Neuronal stem cell (in vitro differentiated cells): ENCODE measurements at regions not wholly inside any gene's neighbourhood (a gene's known extent, or its start where the extent isn't known, plus 50 kb on each side); places are given as distances from the start of the nearest gene placed in this dataset.

Experiments
- DNase-seq: peaks from one replicate; pipeline ENCODE4 v3.0.0-alpha.2; 2013; ENCODE audit warnings: low spot score
- H2AFZ ChIP-seq: one replicate; pipeline ENCODE4 v1.6.1; 2013; ENCODE audit warnings: mild to moderate bottlenecking, low read length, inconsistent platforms
- H2AK5ac ChIP-seq: 2 replicates; pipeline ENCODE4 v1.6.1; 2013; ENCODE audit warnings: low read depth, mild to moderate bottlenecking, inconsistent platforms, low read length, moderate library complexity, mixed read lengths
- H2BK120ac ChIP-seq: 2 replicates; pipeline ENCODE4 v1.6.1; 2013; ENCODE audit warnings: low read depth, mild to moderate bottlenecking, inconsistent platforms, low read length, moderate library complexity, mixed read lengths
- H2BK12ac ChIP-seq: one replicate; pipeline ENCODE4 v1.6.1; 2013; ENCODE audit warnings: low read length, inconsistent platforms
- H2BK15ac ChIP-seq: 2 replicates; pipeline ENCODE4 v1.6.1; 2013; ENCODE audit warnings: mild to moderate bottlenecking, low read length, inconsistent platforms, mixed read lengths
- H2BK5ac ChIP-seq: one replicate; pipeline ENCODE4 v1.6.1; 2013; ENCODE audit warnings: inconsistent platforms, mild to moderate bottlenecking, low read length, moderate library complexity
- H3K14ac ChIP-seq: one replicate; pipeline ENCODE4 v1.6.1; 2013; ENCODE audit warnings: low read length, inconsistent platforms
- H3K18ac ChIP-seq: 2 replicates; pipeline ENCODE4 v1.6.1; 2013; ENCODE audit warnings: low read length, inconsistent platforms
- H3K23ac ChIP-seq: 2 replicates; pipeline ENCODE4 v1.6.1; 2013; ENCODE audit warnings: low read depth, mild to moderate bottlenecking, mixed read lengths, low read length, inconsistent platforms; ENCODE audit not compliant: poor library complexity
- H3K27ac ChIP-seq: replicated peaks from 3 replicates; pipeline ENCODE4 v1.5.1; 2013; ENCODE audit warnings: low read length, inconsistent platforms
- H3K27me3 ChIP-seq, 3 experiments: 2 replicates each; pipeline ENCODE4 v1.6.1; 2013; ENCODE audit warnings: low read length in 3 of 3, mild to moderate bottlenecking in 2 of 3, inconsistent platforms in 1 of 3, low read depth in 1 of 3, mixed read lengths in 1 of 3, moderate library complexity in 1 of 3; ENCODE audit not compliant: control insufficient read depth in 3 of 3, insufficient read depth in 3 of 3
- H3K36me3 ChIP-seq, 2 donors: replicated peaks in 1 of 2; 2 replicates each; pipeline ENCODE4 v1.6.1; 2013; ENCODE audit warnings: low read length in 2 of 2; ENCODE audit not compliant: control insufficient read depth in 2 of 2, insufficient read depth in 2 of 2
- H3K4ac ChIP-seq: 2 replicates; pipeline ENCODE4 v1.6.1; 2013; ENCODE audit warnings: inconsistent platforms, mild to moderate bottlenecking, low read length, moderate library complexity
- H3K4me1 ChIP-seq, 2 donors: 1 replicate in 1 of 2; 2 replicates in 1 of 2; pipeline ENCODE4 v1.6.1; 2013; ENCODE audit warnings: low read length in 2 of 2, low read depth in 1 of 2; ENCODE audit not compliant: control insufficient read depth in 2 of 2, insufficient read depth in 1 of 2
- H3K4me2 ChIP-seq: one replicate; pipeline ENCODE4 v1.6.1; 2013; ENCODE audit warnings: mild to moderate bottlenecking, low read length, inconsistent platforms; ENCODE audit not compliant: insufficient read depth, poor library complexity, severe bottlenecking
- H3K4me3 ChIP-seq, 2 donors: 2 replicates each; pipeline ENCODE4 v1.5.1; 2013; ENCODE audit warnings: low read length in 2 of 2, mild to moderate bottlenecking in 2 of 2, inconsistent platforms in 1 of 2, moderate library complexity in 1 of 2
- H3K79me1 ChIP-seq: one replicate; pipeline ENCODE4 v1.6.1; 2013; ENCODE audit warnings: low read depth, mild to moderate bottlenecking, inconsistent platforms, low read length, moderate library complexity
- H3K9ac ChIP-seq: one replicate; pipeline ENCODE4 v1.6.1; 2013; ENCODE audit warnings: mild to moderate bottlenecking, low read depth, low read length, inconsistent platforms; ENCODE audit not compliant: poor library complexity
- H3K9me3 ChIP-seq, 2 donors: replicated peaks in 1 of 2; 2 replicates each; pipeline versions ENCODE3 to v1.6.1; 2013; ENCODE audit warnings: low read length in 2 of 2, mild to moderate bottlenecking in 2 of 2, inconsistent platforms in 1 of 2, low read depth in 1 of 2, mixed read lengths in 1 of 2, moderate library complexity in 1 of 2; ENCODE audit not compliant: control insufficient read depth in 2 of 2, insufficient read depth in 1 of 2
- H4K8ac ChIP-seq: one replicate; pipeline ENCODE4 v1.6.1; 2013; ENCODE audit warnings: low read depth, mild to moderate bottlenecking, inconsistent platforms, low read length, moderate library complexity
- H4K91ac ChIP-seq: one replicate; pipeline ENCODE4 v1.6.1; 2013; ENCODE audit warnings: low read length, low read depth, mild to moderate bottlenecking, inconsistent platforms; ENCODE audit not compliant: poor library complexity
- WGBS, 2 donors: extraction: QIAGEN DNeasy Blood & Tissue Kit; methylation state at CpG; one replicate each; pipeline ENCODE4 v1.1.7; 2013; ENCODE audit warnings: missing lambda C conversion rate in 2 of 2, mixed read lengths in 1 of 2; ENCODE audit not compliant: insufficient read length in 2 of 2, insufficient replicate concordance in 1 of 2; ENCODE audit errors: extremely low coverage in 2 of 2; 5-methylcytosine and 5-hydroxymethylcytosine counted together

- no peak overlapping the region for H2AFZ ChIP-seq
- no peaks in the 10 kb centered on the region for H3K4me1 ChIP-seq
- no peak overlapping the region for H4K91ac ChIP-seq
- no peak overlapping the region for H2BK5ac ChIP-seq
- H3K9ac ChIP-seq = no peak overlapping the region
- no peaks in the 10 kb centered on the region for H3K27me3 ChIP-seq
- no peak overlapping the region for H3K23ac ChIP-seq
- no peak overlapping the region for H3K14ac ChIP-seq
- WGBS, 2 donors = no CpG with 5 or more reads among the region's 2 CpGs
- peaks cover 0 to 6% of the 10 kb centered on the region in 2 donors for H3K9me3 ChIP-seq
- H3K27ac ChIP-seq = no peak overlapping the region
- H3K79me1 ChIP-seq = no peaks in the 10 kb centered on the region
- no peak overlapping the region for H3K4ac ChIP-seq
- H2BK120ac ChIP-seq = no peak overlapping the region
- no peak overlapping the region for H3K4me2 ChIP-seq
- no peak overlapping the region for H2BK15ac ChIP-seq
- H2BK12ac ChIP-seq = no peak overlapping the region
- no peak overlapping the region for H4K8ac ChIP-seq
- no peaks in the 10 kb centered on the region for H3K36me3 ChIP-seq
- H3K18ac ChIP-seq = no peak overlapping the region
- no peak for DNase-seq
- H3K4me3 ChIP-seq = no peak overlapping the region
- H2AK5ac ChIP-seq = no peak overlapping the region
Measured at GRCh38 chr3:111352585-111352984, 189.4 kb upstream of the CD96 start.

DNA sequence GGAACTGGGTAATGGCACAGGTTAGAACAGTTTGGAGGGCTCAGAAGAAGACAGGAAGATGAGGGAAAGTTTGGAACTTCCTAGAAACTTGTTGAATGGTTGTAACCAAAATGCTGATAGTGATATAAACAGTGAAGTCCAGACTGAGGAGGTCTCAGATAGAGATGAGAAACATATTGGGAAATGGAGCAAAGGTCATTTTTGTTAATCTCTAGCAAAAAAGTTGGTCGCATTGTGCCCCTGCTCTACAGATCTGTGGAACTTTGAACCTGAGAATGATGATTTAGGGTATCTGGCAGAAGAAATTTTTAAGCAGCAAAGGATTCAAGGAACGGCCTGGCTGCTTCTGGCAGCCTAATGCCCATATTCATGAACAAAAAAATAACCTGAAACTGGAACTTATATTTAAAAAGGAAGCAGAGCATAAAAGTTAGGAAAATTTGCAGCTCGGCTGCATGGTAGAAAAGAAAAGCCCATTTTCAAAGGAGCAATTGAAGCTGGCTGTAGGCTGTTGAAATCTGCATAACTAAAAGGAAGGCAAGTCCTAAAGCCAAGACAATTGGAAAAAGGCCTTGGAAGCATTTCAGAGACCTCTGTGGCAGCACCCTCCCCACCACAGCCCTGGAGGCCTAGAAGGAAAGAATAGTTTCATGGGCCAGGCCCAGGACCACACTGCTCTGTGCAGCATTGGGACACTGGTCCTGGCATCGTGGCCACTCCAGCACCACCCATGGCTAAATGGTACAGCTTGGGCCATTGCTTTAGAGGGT is 182.6 kb upstream of the CD96 start:
- H3K36me3 ChIP-seq = no peaks in the 10 kb centered on the region
- H3K14ac ChIP-seq = no peak overlapping the region
- DNase-seq = no peak
- H4K91ac ChIP-seq = no peak overlapping the region
- no peak overlapping the region for H2BK12ac ChIP-seq
- no peaks in the 10 kb centered on the region for H3K9me3 ChIP-seq
- no peak overlapping the region for H3K4me2 ChIP-seq
- no CpG with 5 or more reads among the region's 4 CpGs for WGBS, 2 donors
- H2BK120ac ChIP-seq = no peak overlapping the region
- no peak overlapping the region for H3K4ac ChIP-seq
- H3K4me1 ChIP-seq = no peaks in the 10 kb centered on the region
- H3K27me3 ChIP-seq = peaks cover 0 to 3% (median 0%) of the 10 kb centered on the region in 3 experiments
- H3K4me3 ChIP-seq = no peak overlapping the region
- no peak overlapping the region for H2BK5ac ChIP-seq
- H3K79me1 ChIP-seq = no peaks in the 10 kb centered on the region
- no peak overlapping the region for H3K23ac ChIP-seq
- H2AK5ac ChIP-seq = no peak overlapping the region
- H3K18ac ChIP-seq = no peak overlapping the region
- H4K8ac ChIP-seq = no peak overlapping the region
- H3K9ac ChIP-seq = no peak overlapping the region
- no peak overlapping the region for H3K27ac ChIP-seq
- H2BK15ac ChIP-seq = no peak overlapping the region
- H2AFZ ChIP-seq = no peak overlapping the region

- Histone ChIP-seq H2AFZ (no peak overlapping the region), H3K36me3 (no peaks in the 10 kb centered on the region), H3K79me1 (no peaks in the 10 kb centered on the region), H3K18ac (no peak overlapping the region), H4K91ac (no peak overlapping the region), H4K8ac (no peak overlapping the region), H3K9ac (no peak overlapping the region), H3K4me1 (no peaks in the 10 kb centered on the region), H3K4me3 (no peak overlapping the region), H3K23ac (no peak overlapping the region), H2BK15ac (no peak overlapping the region), H3K9me3 (no peaks in the 10 kb centered on the region), H3K14ac (no peak overlapping the region), H2AK5ac (no peak overlapping the region), H3K27ac (no peak overlapping the region), H3K4ac (no peak overlapping the region), H2BK120ac (no peak overlapping the region), H2BK5ac (no peak overlapping the region), H3K4me2 (no peak overlapping the region), H2BK12ac (no peak overlapping the region), H3K27me3 (peaks cover 0 to 3% (median 0%) of the 10 kb centered on the region in 3 experiments)
- DNase-seq = no peak
- no CpG with 5 or more reads among the region's 1 CpG for WGBS, 2 donors
Measured at GRCh38 chr3:111362381-111363009, 179.5 kb upstream of the CD96 start.

DNA sequence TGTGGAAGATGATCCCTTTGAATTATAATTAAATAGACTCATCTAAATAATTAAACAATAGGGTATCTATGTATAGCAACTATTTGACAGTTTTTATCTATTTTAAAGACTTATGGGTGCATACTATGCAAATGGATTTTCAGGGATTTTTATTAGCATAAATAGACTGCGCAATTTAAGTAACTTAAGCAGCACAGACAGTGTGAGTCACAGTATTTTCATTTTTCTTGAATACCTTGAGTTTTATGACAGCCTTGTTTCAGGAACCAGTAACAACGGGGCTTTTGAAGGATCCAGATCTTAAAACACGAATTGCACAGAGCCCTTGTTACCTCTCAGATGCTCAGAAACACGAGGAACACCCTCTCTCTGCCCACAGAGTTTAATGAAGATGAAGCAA is 175.5 kb upstream of the CD96 start:
- Histone ChIP-seq H3K18ac (no peak overlapping the region), H3K4ac (no peak overlapping the region), H2AK5ac (no peak overlapping the region), H3K4me1 (no peaks in the 10 kb centered on the region), H2BK120ac (no peak overlapping the region), H3K4me2 (no peak overlapping the region), H4K8ac (no peak overlapping the region), H3K36me3 (no peaks in the 10 kb centered on the region), H4K91ac (no peak overlapping the region), H3K9ac (no peak overlapping the region), H3K14ac (no peak overlapping the region), H2BK15ac (no peak overlapping the region), H3K23ac (no peak overlapping the region), H2AFZ (no peak overlapping the region), H2BK5ac (no peak overlapping the region), H3K79me1 (no peaks in the 10 kb centered on the region), H3K27ac (no peak overlapping the region), H3K27me3 (peaks cover 0 to 3% (median 0%) of the 10 kb centered on the region in 3 experiments), H2BK12ac (no peak overlapping the region), H3K4me3 (no peak overlapping the region), H3K9me3 (no peaks in the 10 kb centered on the region)
- no peak for DNase-seq
- no CpG with 5 or more reads among the region's 4 CpGs for WGBS, 2 donors
